RWPE1 (cell line): ENCODE measurements at regions not wholly inside any gene's neighbourhood (a gene's known extent, or its start where the extent isn't known, plus 50 kb on each side); places are given as distances from the start of the nearest gene placed in this dataset.

Experiments
- CTCF ChIA-PET: fragments of 350-600 bp; sonication (Branson Sonifier 250); formaldehyde crosslinking; extraction: SDS; loops from one replicate; lab custom pipeline; 2021; lab: Yijun Ruan, JAX
- POLR2A ChIA-PET: fragments of 400-600 bp; formaldehyde crosslinking; extraction: SDS; loops from one replicate; lab custom pipeline; 2020; ENCODE audit warnings: antibody characterized with exemption; ENCODE audit not compliant: low non-redundant PET; lab: Yijun Ruan, JAX
- DNase-seq: peaks from one replicate; pipeline ENCODE4 v3.0.0; 2012; ENCODE audit warnings: low spot score
- H3K27ac ChIP-seq: fragments of 450-650 bp; 2 replicates; pipeline ENCODE4 v1.5.1; 2017
- TF ChIP-seq, protein P1 (sequence below): fragments of 450-650 bp; conservative IDR thresholded peaks from 2 replicates; pipeline ENCODE4 v1.5.1; 2017; ENCODE audit warnings: low read depth, mild to moderate bottlenecking

- no peak overlapping the region for H3K27ac ChIP-seq
- CTCF ChIA-PET: no interaction called here
- TF ChIP-seq, protein P1, sequence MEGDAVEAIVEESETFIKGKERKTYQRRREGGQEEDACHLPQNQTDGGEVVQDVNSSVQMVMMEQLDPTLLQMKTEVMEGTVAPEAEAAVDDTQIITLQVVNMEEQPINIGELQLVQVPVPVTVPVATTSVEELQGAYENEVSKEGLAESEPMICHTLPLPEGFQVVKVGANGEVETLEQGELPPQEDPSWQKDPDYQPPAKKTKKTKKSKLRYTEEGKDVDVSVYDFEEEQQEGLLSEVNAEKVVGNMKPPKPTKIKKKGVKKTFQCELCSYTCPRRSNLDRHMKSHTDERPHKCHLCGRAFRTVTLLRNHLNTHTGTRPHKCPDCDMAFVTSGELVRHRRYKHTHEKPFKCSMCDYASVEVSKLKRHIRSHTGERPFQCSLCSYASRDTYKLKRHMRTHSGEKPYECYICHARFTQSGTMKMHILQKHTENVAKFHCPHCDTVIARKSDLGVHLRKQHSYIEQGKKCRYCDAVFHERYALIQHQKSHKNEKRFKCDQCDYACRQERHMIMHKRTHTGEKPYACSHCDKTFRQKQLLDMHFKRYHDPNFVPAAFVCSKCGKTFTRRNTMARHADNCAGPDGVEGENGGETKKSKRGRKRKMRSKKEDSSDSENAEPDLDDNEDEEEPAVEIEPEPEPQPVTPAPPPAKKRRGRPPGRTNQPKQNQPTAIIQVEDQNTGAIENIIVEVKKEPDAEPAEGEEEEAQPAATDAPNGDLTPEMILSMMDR: no peak
- POLR2A ChIA-PET: no interaction called here
- no peak for DNase-seq
These were observed 264.8 kb downstream of the CDK5RAP2 start for GRCh38 chr9:120315154-120315553.

DNA sequence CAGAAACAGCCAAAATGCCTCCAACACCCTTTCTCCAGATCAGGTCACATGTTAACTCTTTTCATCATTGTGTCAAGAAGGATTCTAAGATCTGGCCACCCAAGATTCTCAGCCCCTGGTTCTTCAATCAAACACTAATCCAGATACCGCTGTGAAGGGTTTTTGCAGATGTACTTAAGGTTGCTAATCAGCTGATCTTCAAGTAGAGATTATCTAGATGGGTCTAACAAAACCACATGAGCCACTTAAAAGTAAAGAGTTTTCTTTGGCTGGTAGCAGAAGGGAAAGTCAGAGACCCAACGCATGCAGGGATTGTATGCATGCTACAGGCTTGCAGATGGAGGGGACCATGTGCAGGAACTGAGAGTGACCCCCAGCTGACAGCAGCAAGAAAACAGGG is 267.9 kb downstream of the CDK5RAP2 start:
- TF ChIP-seq, protein P1: no peak
- no peak for DNase-seq
- ChIA-PET CTCF (interaction anchor here (0.7 kb wide), 1 partner anchor 457 kb away, joined by 3 read pairs; no protein-coding TSS in a partner anchor), POLR2A (no interaction called here)
- H3K27ac ChIP-seq: no peak overlapping the region

DNA sequence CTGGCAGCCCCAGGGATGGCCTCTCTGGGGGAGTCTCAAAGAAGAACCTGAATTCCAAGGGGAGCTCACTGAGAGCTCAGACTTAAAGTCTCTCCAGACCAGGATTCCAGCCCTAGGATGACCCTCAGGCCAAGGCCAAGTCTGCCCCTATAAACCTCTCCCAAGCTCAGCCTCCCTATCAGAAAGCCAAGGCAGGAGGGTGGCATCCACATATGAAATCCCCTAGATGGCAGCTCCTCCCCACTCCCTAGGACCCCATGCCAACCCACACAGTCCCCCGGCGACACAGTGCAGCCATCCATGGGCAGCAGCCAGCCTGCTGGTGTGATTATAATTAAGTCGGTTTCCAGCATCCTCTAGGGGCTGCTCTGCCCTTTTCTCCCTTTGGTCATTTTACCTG is 269.9 kb downstream of the CDK5RAP2 start:
- ChIA-PET CTCF (interaction anchor here (0.6 kb wide), 1 partner anchor 483 kb away, joined by 6 read pairs; the partner anchor contains the start of gene FBXW2), POLR2A (no interaction called here)
- no peak overlapping the region for H3K27ac ChIP-seq
- DNase-seq: no peak
- TF ChIP-seq, protein P1: no peak

- DNase-seq: no peak
- TF ChIP-seq, protein P1: no peak
- no peak overlapping the region for H3K27ac ChIP-seq
- POLR2A ChIA-PET: no interaction called here
- CTCF ChIA-PET: interaction anchor here (0.5 to 1.0 kb wide), 4 partner anchors 14 to 1764 kb away, joined by 3 to 8 read pairs (median 4); no protein-coding TSS in a partner anchor
These were observed 271.5 kb downstream of the CDK5RAP2 start for GRCh38 chr9:120308495-120308894.

GRCh38 chr9:120307599-120307998 is 272.4 kb downstream of the CDK5RAP2 start:
- CTCF ChIA-PET: interaction anchor here (1.0 kb wide), 1 partner anchor 22 kb away, joined by 3 read pairs; no protein-coding TSS in a partner anchor
- H3K27ac ChIP-seq: no peak overlapping the region
- TF ChIP-seq, protein P1: no peak
- POLR2A ChIA-PET: no interaction called here
- no peak for DNase-seq

- ChIA-PET POLR2A (no interaction called here), CTCF (no interaction called here)
- DNase-seq: no peak
- TF ChIP-seq, protein P1: no peak
- H3K27ac ChIP-seq: no peak overlapping the region
These were observed 273.4 kb downstream of the CDK5RAP2 start for GRCh38 chr9:120306561-120306960.
